Right renal cortex interstitium (tissue), 3 donors: ENCODE measurements at regions not wholly inside any gene's neighbourhood (a gene's known extent, or its start where the extent isn't known, plus 50 kb on each side); places are given as distances from the start of the nearest gene placed in this dataset.
"Not testable (repeated sequence)": the region's sequence is repeated elsewhere in the genome, so short reads cannot be mapped to it uniquely, and the experiment has no call there.

Experiments
- DNase-seq, 3 donors: peaks; one replicate each; pipeline ENCODE4 v3.0.0-alpha.2; 2013; ENCODE audit warnings: low read depth in 3 of 3, low spot score in 2 of 3

DNA sequence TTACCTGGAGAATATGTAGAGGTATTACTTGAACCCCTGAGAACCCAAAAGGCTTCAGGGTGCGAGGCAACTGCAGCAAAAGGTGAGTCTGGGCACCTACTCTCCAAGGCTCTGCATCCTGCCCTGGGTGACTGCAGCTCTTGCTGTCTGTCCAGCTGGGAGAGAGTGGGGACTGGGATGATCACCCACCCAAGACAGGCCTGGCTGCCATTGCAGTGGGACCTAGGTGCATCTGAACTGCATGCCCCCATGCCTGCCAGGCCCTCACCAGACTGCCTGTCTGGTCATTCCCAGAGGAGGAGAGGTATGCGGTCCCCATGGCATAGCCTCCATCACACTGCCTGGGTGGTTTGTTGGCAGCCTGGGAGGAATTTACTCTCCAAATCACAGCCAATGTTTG lies 563.9 kb downstream of the TFAP2A start:
- no peak for DNase-seq

DNA sequence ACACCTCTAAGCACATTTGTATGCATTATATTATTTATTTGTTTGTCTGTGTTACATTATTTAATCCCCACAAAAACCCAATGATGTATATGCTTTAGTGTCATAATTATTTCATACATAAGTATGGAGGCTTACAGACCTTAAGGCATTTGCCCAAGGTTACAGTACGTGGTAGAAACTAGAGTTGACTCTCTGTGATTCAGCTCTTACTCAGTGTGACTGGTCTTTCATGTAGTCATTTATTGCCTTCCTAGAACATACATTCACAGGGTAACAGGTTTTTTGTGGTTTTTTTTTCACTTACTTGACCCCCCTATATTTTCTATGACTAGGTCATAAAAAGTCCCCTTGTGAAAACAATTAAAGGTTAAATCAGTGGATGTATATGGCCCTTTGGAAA lies 566.8 kb downstream of the TFAP2A start:
- DNase-seq = no peak

DNA sequence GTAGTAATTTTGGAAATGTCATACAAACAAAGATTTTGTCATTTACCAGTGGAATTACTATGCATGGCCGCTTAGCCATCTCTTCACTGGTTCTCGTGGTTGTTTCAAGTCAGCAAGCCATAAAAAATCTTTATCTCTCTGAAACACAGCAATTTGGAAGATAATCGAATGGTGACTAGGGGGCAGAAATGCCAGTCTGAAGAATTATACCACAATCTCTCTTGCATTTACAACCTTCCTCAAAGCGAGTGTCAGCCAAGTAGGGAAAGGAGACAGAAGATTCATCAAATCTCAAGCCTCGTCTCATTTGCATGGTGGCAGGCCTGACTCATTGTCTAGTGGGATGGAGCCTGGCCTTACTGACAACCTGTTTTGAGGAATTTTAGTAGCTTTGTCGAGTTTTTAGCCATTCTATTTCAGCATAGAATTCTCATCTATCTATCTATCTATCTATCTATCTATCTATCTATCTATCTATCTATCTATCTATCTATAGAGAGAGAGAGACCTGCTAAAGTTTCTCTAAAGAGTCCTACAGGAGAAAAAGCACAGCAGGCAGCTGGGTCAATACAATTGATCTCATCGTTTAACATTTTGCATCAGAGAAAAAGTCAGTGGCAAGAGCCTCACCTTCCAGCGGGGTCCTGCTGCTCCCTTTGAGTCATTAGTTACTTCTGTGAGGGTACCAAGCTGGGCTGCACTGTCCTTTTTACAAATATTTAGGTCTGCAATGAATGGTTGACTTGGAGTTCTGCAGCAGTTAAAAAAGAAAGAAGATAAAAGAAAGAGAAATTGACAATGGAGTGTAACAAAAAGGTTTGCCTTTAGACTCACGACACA lies 572.8 kb downstream of the TFAP2A start:
- no peak for DNase-seq

DNA sequence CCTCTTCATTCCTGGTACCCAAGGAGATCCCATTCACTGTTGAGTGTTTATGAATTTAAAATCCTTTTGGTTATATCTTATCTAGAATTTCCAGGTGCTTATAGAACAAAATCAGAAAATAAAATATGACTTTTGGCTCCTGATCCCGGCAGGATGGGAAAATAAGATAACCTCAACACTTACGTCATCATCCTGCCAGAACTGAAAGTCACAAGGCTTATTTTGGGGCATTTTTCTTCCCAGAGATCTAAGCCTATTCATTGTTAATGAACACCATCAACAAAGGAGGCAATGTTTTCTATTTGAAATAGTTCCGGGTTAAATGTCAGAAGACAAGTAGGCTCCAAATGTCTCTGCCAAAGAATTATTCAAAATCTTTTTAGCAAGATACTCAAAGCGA lies 580.6 kb downstream of the TFAP2A start:
- no peak for DNase-seq

DNA sequence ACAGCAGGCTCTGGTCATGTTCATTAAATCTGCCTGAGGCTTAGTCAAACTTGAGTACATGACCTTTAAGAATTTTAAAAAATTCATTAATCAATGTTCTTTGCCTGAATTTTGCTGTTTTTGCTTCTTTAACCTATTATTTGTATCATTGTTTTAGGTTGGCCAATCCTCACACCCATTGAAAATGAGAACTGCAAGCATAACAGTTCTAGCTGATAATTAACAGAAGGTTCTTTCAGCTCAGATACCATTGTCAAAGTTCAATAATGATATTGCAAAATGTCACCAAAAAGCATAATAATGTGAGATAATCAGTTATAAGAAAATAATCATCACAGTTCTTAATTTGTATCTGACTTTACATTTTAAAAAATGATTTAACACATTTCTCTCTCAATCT lies 583.1 kb downstream of the TFAP2A start:
- DNase-seq = no peak

DNA sequence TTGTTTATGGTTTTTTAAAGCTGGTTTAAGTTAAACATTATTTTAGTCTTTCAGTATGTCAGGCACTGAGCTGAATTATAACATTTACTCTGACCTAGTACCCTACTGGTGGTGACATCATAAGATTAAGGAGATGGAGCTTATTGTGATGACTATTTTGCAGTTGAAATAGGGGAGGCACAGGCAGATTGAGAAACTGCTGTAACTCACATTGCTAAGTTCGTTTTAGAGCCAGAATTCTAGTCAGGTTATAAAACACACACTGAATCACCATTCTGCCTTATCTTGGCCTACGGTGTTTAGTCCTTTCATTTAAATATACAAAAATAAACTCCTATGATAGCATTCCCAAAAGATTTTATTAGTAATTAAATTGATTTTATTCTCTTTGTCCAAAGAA lies 584.1 kb downstream of the TFAP2A start:
- DNase-seq = no peak

DNA sequence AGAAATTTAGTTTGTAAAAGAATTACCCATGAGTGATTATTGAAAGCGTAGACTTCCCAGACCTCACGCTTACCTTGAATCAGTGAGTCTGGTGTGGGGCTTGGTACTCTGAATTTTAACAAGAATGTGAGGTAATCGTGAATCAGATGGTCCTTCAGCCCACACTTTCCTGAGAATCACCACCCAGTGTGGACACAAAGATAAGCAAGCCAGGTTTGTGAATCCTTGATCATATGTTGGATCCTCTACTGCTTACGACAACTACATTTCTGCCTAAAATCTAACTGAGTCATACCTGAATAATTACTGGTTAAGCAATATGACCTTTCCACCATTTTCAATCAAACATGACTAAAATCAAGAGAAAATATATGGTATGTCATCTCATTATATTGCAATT lies 589.3 kb downstream of the TFAP2A start:
- no peak for DNase-seq

DNA sequence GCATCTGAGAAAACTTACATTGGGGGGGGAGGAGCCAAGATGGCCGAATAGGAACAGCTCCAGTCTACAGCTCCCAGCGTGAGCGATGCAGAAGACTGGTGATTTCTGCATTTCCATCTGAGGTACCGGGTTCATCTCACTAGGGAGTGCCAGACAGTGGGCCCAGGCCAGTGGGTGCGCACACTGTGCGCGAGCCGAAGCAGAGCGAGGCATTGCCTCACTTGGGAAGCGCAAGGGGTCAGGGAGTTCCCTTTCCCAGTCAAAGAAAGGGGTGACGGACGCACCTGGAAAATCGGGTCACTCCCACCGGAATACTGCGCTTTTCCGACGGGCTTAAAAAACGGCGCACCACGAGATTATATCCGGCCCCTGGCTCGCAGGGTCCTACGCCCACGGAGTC lies 604.1 kb downstream of the TFAP2A start:
- DNase-seq = not testable (repeated sequence)

DNA sequence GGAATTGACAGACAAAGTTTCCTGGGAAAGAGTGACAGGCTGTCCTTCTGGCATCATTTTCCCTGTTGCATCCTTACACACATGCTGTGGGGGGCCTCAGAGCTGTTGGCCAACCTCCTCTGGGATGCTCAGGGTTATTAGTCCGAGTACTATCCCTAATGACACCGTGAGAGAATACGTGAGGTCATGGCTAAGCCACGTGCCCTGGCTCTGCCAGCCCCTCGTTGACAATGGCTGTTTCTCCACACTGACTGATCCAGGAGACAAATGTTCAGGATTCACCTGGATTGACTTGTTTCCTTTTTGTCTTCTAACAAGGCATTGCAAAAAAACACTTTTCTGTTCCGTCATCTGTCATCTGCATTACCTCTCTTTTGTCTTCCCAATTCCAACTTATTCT lies 604.6 kb downstream of the TFAP2A start:
- no peak for DNase-seq

DNA sequence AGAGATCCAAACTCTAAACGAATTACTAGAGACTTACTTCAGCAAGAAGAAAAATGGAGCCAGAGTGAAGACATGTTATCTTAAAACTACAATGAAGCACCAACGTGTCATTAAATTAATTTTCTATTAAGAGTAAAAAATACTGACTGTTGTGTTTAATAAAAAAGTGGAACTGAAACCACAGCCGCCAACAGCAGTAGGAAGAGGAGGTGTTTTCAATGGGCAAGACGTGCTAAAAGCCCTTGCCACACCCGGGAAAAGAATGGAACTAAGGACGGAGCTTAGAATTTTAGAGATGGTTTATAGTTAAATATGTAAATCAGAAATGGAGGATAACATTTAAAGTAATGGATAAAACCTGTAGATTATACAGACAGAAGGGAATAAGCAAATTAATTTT lies 608.7 kb downstream of the TFAP2A start:
- no peak for DNase-seq

DNA sequence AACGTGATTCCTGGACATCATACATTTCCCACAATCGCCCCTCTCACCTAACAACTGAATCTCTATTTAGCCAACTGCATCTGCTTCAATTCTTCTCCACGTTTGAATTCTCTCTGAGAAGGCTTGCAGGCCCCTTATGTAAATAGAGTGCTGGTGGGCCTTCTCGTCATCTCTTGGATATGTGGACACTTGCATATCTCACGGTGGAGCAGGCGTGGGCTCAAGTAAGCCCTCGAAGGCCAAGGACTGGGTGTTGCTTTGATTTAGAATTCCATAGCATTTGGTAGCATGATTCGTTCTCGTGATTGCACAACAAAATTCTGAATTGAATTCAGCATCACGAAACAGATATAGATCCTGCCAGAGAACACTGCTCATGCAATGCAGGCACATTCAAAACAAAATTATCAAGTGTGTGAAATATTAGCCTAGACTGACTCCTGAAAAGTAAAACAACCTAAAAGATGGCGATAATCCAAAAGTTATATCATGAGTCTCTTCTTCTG lies 613.6 kb downstream of the TFAP2A start:
- no peak for DNase-seq

DNA sequence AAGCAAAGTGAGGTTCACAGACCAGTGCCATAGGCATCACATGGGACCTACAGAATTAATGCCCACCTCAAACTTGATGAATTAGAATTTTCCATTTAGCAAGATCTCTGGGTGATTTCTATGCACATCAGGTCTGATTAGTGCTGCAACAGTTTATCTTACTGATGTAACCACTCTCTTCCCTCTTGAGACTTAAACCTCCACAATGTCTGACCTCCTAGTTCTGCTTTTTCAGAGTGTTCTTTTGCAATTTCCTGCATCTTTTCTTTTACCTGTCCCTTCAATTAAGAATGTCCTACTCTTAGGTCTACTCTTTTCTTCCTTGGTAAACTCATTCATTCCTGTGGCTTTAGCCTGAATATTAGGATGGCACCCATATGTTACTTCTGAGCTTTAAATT lies 615.3 kb downstream of the TFAP2A start:
- no peak for DNase-seq

DNA sequence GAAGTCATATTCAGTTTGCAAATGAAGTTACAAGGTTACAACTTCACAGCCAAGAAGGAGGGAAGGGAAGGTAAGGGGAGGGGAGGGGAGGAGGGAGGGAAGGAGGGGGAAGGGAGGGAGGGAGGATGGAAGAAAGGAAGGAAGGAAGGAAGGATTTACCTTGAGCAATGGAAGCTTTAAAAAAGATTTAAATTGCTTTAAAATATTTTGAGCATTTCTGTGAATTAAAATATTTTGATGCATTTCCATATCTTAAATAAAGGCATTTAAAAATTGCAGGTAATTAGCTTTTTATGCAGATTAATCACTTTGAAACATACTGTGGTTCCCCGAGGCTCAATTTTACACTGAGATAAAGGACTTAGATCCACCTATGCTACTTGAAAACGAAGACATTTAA lies 618.0 kb downstream of the TFAP2A start:
- no peak for DNase-seq

DNA sequence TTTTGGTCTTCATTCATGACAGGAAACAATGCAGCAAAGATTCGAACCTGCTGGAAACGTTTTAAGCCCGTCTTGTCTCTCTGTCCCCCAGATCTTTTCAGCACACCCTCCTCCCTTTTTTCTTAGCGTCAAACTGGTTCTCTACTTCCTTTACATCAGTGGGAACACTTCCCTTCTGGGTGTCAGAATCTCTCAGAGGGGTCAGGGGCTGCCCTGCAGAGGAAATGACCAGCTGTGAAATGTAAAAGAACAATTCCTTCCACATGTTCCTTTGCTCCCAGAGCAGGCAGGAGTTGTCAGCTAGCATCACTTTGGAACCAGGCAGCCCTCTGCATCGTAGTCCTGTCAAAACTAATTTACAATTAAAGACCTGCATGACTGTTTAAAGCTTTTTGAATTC lies 619.0 kb downstream of the TFAP2A start:
- no peak for DNase-seq

DNA sequence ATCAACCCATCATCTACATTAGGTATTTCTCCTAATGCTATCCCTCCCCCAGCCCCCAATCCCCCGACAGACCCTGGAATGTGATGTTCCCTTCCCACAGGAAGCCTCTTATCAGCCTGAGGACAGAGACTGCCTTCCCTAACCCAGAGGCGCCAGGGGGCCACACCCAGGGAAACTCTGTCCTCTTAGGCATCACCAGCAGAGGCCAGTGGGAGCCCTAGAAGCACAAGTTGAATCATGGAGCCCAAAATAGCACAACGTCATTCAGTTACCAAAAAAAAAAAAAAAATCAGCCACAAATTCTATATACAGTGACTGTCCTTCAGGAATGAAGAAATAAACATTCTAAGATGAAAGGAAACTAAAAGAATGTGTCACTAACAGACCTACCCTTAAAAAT lies 625.7 kb downstream of the TFAP2A start:
- DNase-seq = no peak

DNA sequence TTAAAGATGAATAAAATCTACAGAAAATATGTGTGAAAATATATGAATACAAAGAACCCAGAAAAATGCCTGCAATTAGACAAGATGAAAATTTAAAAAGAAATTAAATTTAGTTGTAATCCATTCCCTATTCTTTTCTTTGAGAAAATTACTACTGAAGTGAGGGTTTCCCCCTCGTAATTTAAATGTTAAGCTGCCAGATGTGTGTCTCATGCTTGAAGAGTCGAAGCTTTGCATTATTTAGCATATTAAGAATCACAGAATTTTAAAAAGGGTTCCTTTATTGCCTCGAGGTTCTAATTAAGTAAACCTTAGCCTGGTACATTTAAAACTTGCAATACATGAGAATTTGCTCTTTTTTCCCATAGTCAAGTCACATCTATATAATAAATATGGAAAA lies 630.1 kb downstream of the TFAP2A start:
- DNase-seq = no peak

DNA sequence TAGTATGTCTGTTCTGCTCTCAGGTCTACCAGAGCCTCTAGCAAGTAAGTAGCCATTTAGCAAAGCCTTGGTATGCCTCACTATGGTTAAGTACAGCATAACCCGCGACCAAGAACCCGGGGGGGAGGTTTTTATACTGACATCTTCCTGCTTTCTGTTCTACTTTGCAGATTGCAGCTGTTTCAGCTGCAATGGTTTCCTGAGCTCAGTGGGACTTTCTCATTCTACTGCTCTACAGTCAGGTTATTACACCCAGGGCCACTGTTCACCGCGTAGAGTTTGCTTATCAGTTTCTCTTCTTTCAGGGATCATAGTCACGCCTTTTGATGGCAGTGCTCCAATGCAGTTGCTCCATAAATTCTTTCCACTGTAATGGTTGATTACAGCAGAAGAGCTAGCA lies 631.3 kb downstream of the TFAP2A start:
- DNase-seq = no peak

DNA sequence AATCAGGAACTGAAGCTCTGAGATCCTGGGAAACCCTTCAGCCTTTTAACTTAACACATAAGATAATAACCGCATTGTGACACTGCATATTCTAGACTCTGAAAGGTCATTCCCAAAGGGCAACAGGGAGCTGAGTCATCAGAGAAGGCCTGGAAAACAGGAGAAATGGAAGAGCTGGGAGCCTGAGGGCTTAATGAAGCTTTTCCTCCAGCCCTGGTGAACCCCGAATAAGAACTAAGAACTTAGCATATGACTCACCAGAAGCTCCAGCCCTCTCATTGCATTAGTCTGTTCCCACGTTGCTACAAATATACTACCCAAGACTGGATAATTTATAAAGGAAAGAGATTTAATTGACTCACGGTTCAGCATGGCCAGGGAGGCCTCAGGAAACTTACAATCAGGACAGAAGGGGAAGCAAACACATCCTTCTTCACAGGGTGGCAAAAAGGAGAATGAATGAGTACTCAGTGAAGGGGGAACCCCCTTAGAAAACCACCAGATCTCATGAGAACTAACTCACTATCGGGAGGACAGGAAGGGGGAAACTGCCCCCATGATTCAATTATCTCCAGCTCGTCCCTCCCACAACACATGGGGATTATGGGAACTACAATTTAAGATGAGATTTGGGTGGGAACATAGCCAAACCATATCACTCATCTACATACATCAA lies 648.5 kb downstream of the TFAP2A start:
- DNase-seq = no peak

DNA sequence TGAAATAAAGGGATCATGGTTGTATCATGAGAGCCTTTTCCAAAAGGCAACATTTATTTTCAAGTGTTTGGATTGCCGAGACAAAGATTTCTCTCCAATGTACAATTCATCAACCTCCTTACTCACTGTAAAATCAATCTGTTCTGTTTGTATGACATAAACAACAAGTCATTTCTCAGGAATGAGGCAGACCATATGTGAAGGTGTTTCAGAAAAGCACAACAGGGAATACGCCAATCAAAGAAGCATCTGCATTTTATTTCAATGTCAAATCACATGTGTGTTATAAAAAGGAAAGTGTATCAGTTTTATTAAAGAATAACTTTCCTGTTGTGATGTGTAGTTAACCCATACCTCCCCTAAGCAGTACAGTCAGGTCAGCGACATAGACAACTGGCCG lies 653.7 kb downstream of the TFAP2A start:
- DNase-seq = no peak

DNA sequence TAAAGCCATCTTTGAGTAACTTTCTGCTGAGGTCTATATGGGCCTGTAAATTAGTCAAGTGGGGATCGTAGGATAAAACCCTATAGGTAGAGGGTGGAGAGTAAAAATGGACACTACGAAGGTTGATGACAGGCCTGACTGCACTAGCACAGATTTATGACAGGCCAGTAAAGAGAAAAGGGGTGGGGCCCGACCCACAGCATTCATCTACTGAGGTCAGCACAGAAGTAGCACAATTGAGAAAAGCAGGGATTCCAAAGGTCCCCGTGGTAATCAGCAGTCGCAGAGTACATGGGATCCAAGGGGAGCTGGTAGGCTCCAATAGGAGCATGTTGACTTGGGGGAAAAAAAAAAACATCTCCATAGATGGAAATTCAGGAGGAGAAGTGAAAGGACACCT lies 660.4 kb downstream of the TFAP2A start:
- DNase-seq = no peak

DNA sequence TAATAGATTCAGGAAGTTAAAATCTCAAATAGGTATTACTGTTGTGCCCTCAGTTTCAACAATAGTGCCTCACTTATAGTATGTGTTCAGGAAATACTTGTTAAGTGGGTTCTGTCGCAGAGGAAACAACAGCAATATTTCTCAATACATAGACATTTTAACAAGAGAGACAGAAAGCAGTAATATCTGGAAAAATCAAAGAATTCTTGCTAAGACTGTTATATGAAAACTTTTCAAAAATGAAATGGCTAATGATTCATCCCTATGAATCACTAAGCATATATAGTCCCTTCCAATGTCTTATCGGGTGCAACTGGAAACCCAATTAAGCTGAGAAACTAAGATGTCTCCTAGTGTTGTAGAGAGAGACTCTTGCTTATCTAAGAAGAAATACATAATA lies 668.9 kb downstream of the TFAP2A start:
- no peak for DNase-seq

DNA sequence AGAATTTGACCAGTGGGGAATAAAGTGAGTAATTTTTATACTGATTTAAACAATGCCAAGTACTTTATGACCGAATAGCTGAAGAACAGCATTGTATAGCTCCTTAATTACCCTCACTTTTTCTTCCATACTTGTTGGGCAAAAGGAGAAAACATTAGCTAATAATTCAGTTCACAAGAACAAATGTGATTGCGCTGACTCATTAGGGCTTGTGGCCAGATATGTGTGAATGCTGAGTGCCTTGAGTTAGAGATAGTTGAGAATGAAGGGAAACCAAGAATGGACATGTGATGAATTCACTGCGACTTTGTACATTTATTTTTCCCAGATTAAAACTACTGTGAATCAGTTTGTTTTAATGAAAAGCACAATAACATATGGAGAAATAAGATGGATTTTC lies 669.4 kb downstream of the TFAP2A start:
- DNase-seq = no peak
